ENCODE measurements at regions not wholly inside any gene's neighbourhood (a gene's known extent, or its start where the extent isn't known, plus 50 kb on each side); places are given as distances from the start of the nearest gene placed in this dataset.

- no peak for TF ChIP-seq CTCF (IDR thresholded peaks at IDR 0.05; ENCODE audit: poor library complexity)
- no peak for TF ChIP-seq EZH2phosphoT487 (IDR thresholded peaks at IDR 0.05; ENCODE audit: low read depth, severe bottlenecking, unreplicated experiment)
Measured at GRCh38 chr3:63731866-63732265, 79.4 kb downstream of the SNTN start.

All from hepatocyte (in vitro differentiated cells).